ENCODE measurements at regions not wholly inside any gene's neighbourhood (a gene's known extent, or its start where the extent isn't known, plus 50 kb on each side); places are given as distances from the start of the nearest gene placed in this dataset.

GRCh38 chr15:96122077-96123027, 208.1 kb upstream of the NR2F2 start:
- no peak for TF ChIP-seq CTCF (IDR thresholded peaks at IDR 0.05; ENCODE audit: low read depth, low read length, poor library complexity, severe bottlenecking)
- no peak for TF ChIP-seq EZH2phosphoT487 (IDR thresholded peaks at IDR 0.05; ENCODE audit: borderline replicate concordance, low read length)

Data from DOHH2 (cell line).